SK-N-SH (cell line): ENCODE measurements at regions not wholly inside any gene's neighbourhood (a gene's known extent, or its start where the extent isn't known, plus 50 kb on each side); places are given as distances from the start of the nearest gene placed in this dataset.

Source experiments
- CHD2 ChIP-seq: fragments of 150-350 bp; IDR thresholded peaks from 2 replicates; pipeline ENCODE4 v1.6.1; 2018; ENCODE audit warnings: low read length; ENCODE audit not compliant: partially characterized antibody
- EP300 ChIP-seq, 2 experiments: IDR thresholded peaks; 2 replicates each; pipeline versions ENCODE4 v1.4.0 to v1.6.1; 2012; ENCODE audit warnings: borderline replicate concordance in 1 of 2, low read depth in 1 of 2, low read length in 1 of 2
- POLR2AphosphoS5 ChIP-seq: IDR thresholded peaks from 2 replicates; pipeline ENCODE4 v1.6.1; 2012; ENCODE audit warnings: low read depth, low read length
- YY1 ChIP-seq: IDR thresholded peaks from 2 replicates; pipeline ENCODE4 v1.4.0; 2012; ENCODE audit warnings: low read depth, mild to moderate bottlenecking
- TF ChIP-seq, protein P1 (sequence below): IDR thresholded peaks from 2 replicates; pipeline ENCODE4 v1.4.0; 2012; ENCODE audit warnings: low read depth
- TF ChIP-seq, protein P2 (sequence below): fragments of 200-600 bp; sonication (generic); IDR thresholded peaks from 2 replicates; pipeline ENCODE4 v1.6.1; 2017; ENCODE audit warnings: antibody characterized with exemption, mild to moderate bottlenecking, moderate library complexity
- TF ChIP-seq, protein P3 (sequence below): IDR thresholded peaks from 2 replicates; pipeline ENCODE4; 2012
- TF ChIP-seq, protein P4 (sequence below): fragments of 150-350 bp; IDR thresholded peaks from 2 replicates; pipeline ENCODE4 v1.6.1; 2017; ENCODE audit warnings: antibody characterized with exemption, low read length, low read depth, borderline replicate concordance
- TF ChIP-seq, protein P5 (sequence below): IDR thresholded peaks from 2 replicates; pipeline ENCODE4 v1.6.1; 2012; ENCODE audit warnings: mild to moderate bottlenecking, low read depth, low read length, moderate library complexity

DNA sequence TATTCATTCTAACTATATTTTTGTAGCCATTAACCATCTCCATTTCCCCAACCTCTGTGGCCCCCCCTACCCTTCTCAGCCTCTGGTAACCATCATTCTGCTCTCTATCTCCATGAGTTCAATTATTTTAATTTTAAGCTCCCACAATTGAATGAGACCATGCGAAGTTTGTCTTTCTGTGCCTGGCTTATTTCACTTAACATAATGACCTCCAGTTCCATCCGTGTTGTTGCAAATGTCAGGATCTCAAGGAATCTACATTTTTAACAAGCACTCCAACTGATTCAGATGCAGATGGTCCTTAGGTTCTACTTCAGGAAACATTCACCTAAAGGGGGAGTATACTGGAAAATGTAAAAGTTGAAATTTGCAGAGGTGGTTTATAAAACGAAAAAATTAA is 60.2 kb upstream of the PTPN12 start:
- TF ChIP-seq, protein P1, sequence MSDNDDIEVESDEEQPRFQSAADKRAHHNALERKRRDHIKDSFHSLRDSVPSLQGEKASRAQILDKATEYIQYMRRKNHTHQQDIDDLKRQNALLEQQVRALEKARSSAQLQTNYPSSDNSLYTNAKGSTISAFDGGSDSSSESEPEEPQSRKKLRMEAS = no peak
- TF ChIP-seq, protein P2, sequence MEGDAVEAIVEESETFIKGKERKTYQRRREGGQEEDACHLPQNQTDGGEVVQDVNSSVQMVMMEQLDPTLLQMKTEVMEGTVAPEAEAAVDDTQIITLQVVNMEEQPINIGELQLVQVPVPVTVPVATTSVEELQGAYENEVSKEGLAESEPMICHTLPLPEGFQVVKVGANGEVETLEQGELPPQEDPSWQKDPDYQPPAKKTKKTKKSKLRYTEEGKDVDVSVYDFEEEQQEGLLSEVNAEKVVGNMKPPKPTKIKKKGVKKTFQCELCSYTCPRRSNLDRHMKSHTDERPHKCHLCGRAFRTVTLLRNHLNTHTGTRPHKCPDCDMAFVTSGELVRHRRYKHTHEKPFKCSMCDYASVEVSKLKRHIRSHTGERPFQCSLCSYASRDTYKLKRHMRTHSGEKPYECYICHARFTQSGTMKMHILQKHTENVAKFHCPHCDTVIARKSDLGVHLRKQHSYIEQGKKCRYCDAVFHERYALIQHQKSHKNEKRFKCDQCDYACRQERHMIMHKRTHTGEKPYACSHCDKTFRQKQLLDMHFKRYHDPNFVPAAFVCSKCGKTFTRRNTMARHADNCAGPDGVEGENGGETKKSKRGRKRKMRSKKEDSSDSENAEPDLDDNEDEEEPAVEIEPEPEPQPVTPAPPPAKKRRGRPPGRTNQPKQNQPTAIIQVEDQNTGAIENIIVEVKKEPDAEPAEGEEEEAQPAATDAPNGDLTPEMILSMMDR = no peak
- TF ChIP-seq, protein P3, sequence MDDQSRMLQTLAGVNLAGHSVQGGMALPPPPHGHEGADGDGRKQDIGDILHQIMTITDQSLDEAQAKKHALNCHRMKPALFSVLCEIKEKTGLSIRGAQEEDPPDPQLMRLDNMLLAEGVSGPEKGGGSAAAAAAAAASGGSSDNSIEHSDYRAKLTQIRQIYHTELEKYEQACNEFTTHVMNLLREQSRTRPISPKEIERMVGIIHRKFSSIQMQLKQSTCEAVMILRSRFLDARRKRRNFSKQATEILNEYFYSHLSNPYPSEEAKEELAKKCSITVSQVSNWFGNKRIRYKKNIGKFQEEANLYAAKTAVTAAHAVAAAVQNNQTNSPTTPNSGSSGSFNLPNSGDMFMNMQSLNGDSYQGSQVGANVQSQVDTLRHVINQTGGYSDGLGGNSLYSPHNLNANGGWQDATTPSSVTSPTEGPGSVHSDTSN = no peak
- TF ChIP-seq CHD2 = no peak
- TF ChIP-seq EP300 (IDR thresholded peaks at IDR 0.05; ENCODE audit: borderline replicate concordance in 1 of 2, low read depth in 1 of 2, low read length in 1 of 2) = peak in 1 of 2 experiments; percentile 46; a peak in 1 of 4 replicates
- TF ChIP-seq, protein P4, sequence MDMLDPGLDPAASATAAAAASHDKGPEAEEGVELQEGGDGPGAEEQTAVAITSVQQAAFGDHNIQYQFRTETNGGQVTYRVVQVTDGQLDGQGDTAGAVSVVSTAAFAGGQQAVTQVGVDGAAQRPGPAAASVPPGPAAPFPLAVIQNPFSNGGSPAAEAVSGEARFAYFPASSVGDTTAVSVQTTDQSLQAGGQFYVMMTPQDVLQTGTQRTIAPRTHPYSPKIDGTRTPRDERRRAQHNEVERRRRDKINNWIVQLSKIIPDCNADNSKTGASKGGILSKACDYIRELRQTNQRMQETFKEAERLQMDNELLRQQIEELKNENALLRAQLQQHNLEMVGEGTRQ = no peak
- no peak for TF ChIP-seq YY1
- no peak for TF ChIP-seq POLR2AphosphoS5
- TF ChIP-seq, protein P5, sequence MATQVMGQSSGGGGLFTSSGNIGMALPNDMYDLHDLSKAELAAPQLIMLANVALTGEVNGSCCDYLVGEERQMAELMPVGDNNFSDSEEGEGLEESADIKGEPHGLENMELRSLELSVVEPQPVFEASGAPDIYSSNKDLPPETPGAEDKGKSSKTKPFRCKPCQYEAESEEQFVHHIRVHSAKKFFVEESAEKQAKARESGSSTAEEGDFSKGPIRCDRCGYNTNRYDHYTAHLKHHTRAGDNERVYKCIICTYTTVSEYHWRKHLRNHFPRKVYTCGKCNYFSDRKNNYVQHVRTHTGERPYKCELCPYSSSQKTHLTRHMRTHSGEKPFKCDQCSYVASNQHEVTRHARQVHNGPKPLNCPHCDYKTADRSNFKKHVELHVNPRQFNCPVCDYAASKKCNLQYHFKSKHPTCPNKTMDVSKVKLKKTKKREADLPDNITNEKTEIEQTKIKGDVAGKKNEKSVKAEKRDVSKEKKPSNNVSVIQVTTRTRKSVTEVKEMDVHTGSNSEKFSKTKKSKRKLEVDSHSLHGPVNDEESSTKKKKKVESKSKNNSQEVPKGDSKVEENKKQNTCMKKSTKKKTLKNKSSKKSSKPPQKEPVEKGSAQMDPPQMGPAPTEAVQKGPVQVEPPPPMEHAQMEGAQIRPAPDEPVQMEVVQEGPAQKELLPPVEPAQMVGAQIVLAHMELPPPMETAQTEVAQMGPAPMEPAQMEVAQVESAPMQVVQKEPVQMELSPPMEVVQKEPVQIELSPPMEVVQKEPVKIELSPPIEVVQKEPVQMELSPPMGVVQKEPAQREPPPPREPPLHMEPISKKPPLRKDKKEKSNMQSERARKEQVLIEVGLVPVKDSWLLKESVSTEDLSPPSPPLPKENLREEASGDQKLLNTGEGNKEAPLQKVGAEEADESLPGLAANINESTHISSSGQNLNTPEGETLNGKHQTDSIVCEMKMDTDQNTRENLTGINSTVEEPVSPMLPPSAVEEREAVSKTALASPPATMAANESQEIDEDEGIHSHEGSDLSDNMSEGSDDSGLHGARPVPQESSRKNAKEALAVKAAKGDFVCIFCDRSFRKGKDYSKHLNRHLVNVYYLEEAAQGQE = no peak
